ENCODE measurements at regions not wholly inside any gene's neighbourhood (a gene's known extent, or its start where the extent isn't known, plus 50 kb on each side); places are given as distances from the start of the nearest gene placed in this dataset.
A peak's percentile ranks its signal among the peaks of the same experiment; 100 is the strongest.

DNA sequence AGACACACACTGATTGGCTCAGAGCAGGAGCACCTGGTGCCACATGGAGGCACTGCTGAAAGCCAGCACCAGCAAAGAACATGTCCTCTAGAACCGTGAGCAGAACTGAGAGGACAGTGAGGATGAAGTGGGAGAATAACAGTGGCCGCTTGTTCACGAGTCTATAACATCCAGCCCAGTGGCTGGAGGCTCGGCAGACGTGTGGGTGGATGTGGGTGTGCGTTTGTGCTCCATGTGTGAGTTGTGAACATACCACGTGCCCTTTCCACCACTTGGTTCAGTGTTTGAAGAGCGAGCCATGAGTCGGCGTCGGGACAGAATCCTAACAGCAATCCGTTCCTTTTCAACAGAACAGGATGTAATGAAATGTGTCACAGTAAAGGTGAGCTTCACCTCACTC lies 113.0 kb downstream of the SOX1 start:
- Histone ChIP-seq H3K4me2 (no peak overlapping the region), H2AFZ (no peak overlapping the region), H3K79me2 (ENCODE audit: low read depth) (no peaks in the 10 kb centered on the region), H3K4me3 (no peak overlapping the region), H3K27me3 (ENCODE audit: insufficient read depth, low read depth) (peaks cover 97% of the 10 kb centered on the region), H3F3A (ENCODE audit: insufficient read depth, low read depth) (no peaks in the 10 kb centered on the region), H3K9me3 (ENCODE audit: insufficient read depth, low read depth) (no peaks in the 10 kb centered on the region), H3K9me2 (ENCODE audit: insufficient read depth) (no peaks in the 10 kb centered on the region), H4K20me1 (ENCODE audit: insufficient read depth) (no peaks in the 10 kb centered on the region), H3K36me3 (ENCODE audit: low read depth) (no peaks in the 10 kb centered on the region), H3K27ac (no peak overlapping the region), H3K4me1 (replicated peaks; ENCODE audit: insufficient read depth) (no peaks in the 10 kb centered on the region)
- CTCF ChIA-PET = no interaction called here
- no TSS peak for BruUV-seq (replicated peaks)
- DNase-seq = peak in 1 of 2 experiments; percentile 29
- POLR2A ChIA-PET (ENCODE audit: unreplicated experiment) = no interaction called here
- TF ChIP-seq, protein P1, sequence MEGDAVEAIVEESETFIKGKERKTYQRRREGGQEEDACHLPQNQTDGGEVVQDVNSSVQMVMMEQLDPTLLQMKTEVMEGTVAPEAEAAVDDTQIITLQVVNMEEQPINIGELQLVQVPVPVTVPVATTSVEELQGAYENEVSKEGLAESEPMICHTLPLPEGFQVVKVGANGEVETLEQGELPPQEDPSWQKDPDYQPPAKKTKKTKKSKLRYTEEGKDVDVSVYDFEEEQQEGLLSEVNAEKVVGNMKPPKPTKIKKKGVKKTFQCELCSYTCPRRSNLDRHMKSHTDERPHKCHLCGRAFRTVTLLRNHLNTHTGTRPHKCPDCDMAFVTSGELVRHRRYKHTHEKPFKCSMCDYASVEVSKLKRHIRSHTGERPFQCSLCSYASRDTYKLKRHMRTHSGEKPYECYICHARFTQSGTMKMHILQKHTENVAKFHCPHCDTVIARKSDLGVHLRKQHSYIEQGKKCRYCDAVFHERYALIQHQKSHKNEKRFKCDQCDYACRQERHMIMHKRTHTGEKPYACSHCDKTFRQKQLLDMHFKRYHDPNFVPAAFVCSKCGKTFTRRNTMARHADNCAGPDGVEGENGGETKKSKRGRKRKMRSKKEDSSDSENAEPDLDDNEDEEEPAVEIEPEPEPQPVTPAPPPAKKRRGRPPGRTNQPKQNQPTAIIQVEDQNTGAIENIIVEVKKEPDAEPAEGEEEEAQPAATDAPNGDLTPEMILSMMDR (conservative IDR thresholded peaks at IDR 0.05) = no peak
- no peak for TF ChIP-seq EZH2 (IDR thresholded peaks at IDR 0.05; ENCODE audit: low read depth)
- intact Hi-C loops (cut with micrococcal nuclease; ENCODE audit: unreplicated experiment) = no loop called here

DNA sequence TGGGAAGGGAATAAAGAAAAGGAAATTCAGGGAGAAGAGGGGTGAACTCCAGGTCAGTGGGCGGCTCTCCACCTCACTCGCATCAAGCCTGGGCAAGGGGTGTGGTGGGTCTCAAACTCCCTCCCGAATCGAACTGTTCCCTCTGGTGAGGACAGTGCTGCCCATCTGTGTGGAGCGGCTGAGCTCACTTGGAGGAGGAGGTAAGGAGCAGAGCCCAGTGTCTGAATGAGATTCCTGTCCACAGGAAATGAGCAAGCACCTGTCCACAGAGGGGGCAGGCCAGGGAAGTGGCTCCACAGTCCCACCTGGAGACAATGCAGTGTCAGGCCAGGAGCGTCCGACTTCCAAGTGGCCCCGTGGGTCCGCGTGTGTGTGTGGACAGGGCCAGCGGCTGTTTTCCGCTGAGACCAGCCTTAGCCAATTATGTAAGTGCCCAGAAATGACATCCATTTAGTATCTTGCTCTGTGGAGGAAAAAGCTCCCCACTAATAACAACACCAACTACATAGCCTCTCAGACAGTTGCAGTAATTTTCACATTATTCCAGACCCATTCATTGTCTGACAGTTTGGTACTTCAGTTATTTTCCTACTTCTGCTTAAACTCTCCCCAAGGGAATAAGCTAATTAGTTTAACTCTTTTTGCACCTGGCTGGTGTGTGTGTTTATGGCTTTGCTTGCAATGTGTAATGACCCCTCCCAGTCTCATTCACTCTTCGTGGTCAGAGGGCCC lies 114.6 kb downstream of the SOX1 start:
- no peaks in the 10 kb centered on the region for H3K4me1 ChIP-seq (replicated peaks; ENCODE audit: insufficient read depth)
- no peaks in the 10 kb centered on the region for H3K9me2 ChIP-seq (ENCODE audit: insufficient read depth)
- intact Hi-C loops (cut with micrococcal nuclease; ENCODE audit: unreplicated experiment) = no loop called here
- no peak overlapping the region for H3K4me2 ChIP-seq
- CTCF ChIA-PET = no interaction called here
- no peaks in the 10 kb centered on the region for H3K36me3 ChIP-seq (ENCODE audit: low read depth)
- POLR2A ChIA-PET (ENCODE audit: unreplicated experiment) = no interaction called here
- DNase-seq = no peak
- no peak overlapping the region for H2AFZ ChIP-seq
- peaks cover 97% of the 10 kb centered on the region for H3K27me3 ChIP-seq (ENCODE audit: insufficient read depth, low read depth)
- H3K27ac ChIP-seq = no peak overlapping the region
- no peaks in the 10 kb centered on the region for H3K79me2 ChIP-seq (ENCODE audit: low read depth)
- H3K9me3 ChIP-seq (ENCODE audit: insufficient read depth, low read depth) = no peaks in the 10 kb centered on the region
- H3F3A ChIP-seq (ENCODE audit: insufficient read depth, low read depth) = no peaks in the 10 kb centered on the region
- BruUV-seq (replicated peaks) = no TSS peak
- no peak overlapping the region for H3K4me3 ChIP-seq
- no peaks in the 10 kb centered on the region for H4K20me1 ChIP-seq (ENCODE audit: insufficient read depth)
- TF ChIP-seq EZH2 (IDR thresholded peaks at IDR 0.05; ENCODE audit: low read depth) = no peak
- TF ChIP-seq, protein P1 (conservative IDR thresholded peaks at IDR 0.05) = no peak

DNA sequence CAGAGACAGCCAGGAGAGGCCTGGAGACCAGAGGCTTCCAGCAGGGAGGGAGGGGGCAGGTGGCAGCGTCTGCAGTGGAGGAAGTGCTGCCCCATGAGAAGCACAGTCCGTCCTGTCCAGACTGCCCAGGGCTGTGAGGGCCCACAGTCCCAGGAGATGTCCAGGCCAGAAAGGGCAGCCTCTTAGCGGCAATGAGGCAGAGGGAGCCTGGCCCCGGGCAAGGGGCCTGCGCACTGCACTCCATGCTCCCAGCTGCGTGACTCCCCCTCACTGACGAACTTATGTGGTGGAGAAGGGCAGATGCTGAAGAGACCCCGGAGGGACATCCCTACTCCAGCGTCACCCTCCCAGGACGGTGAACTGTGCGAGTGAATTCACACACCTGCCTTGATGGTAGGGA lies 115.3 kb downstream of the SOX1 start:
- Histone ChIP-seq H3K79me2 (ENCODE audit: low read depth) (no peaks in the 10 kb centered on the region), H3K4me3 (no peak overlapping the region), H2AFZ (no peak overlapping the region), H4K20me1 (ENCODE audit: insufficient read depth) (no peaks in the 10 kb centered on the region), H3K27ac (no peak overlapping the region), H3K9me2 (ENCODE audit: insufficient read depth) (no peaks in the 10 kb centered on the region), H3K9me3 (ENCODE audit: insufficient read depth, low read depth) (no peaks in the 10 kb centered on the region), H3K4me1 (replicated peaks; ENCODE audit: insufficient read depth) (no peaks in the 10 kb centered on the region), H3K4me2 (no peak overlapping the region), H3F3A (ENCODE audit: insufficient read depth, low read depth) (no peaks in the 10 kb centered on the region), H3K36me3 (ENCODE audit: low read depth) (no peaks in the 10 kb centered on the region), H3K27me3 (ENCODE audit: insufficient read depth, low read depth) (peaks cover 97% of the 10 kb centered on the region)
- no peak for TF ChIP-seq EZH2 (IDR thresholded peaks at IDR 0.05; ENCODE audit: low read depth)
- TF ChIP-seq, protein P1 (conservative IDR thresholded peaks at IDR 0.05) = no peak
- no peak for DNase-seq
- intact Hi-C loops (cut with micrococcal nuclease; ENCODE audit: unreplicated experiment) = no loop called here
- BruUV-seq (replicated peaks) = no TSS peak
- CTCF ChIA-PET = no interaction called here
- POLR2A ChIA-PET (ENCODE audit: unreplicated experiment) = no interaction called here

Data from PC-9 (cell line).